A204.1 (cell line): ENCODE measurements at regions not wholly inside any gene's neighbourhood (a gene's known extent, or its start where the extent isn't known, plus 50 kb on each side); places are given as distances from the start of the nearest gene placed in this dataset.
"Not testable (repeated sequence)": the region's sequence is repeated elsewhere in the genome, so short reads cannot be mapped to it uniquely, and the experiment has no call there.

Source experiments
- FAIRE-seq: peaks from 2 replicates; lab custom pipeline; 2012; peaks lifted over from hg19 to GRCh38; lab: Jason Lieb, UNC

- not testable (repeated sequence) for FAIRE-seq
These were observed 52.1 kb upstream of the SEPTIN5 start for GRCh38 chr22:19662049-19662684.

GRCh38 chr22:19663286-19663815 is 51.0 kb upstream of the SEPTIN5 start:
- no peak for FAIRE-seq

DNA sequence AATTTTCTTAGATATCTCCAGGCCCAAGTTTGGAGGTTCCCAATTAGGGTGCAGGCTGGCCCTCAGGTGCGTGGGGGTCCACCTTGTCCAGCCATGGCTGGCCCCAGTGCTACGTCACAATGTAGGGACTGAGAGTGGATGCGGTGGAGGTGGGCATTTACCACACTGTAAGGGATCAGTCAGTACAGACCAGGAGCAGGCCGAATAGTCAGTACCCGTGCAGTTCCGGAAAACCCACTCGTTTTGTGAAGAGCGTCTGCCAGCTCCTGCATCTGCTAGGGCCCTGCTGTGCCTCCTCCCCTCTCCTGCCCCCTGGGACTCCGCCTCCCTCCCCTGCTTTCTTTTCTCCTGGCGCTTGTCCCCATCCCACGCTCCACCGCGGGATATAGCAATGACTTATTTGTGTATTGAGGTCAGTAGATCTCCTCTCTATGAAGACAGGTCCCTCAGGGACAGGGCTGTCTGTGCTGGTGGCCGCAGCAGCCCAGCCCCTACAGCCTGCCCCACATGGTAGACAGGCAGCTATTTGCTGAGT is 50.4 kb upstream of the SEPTIN5 start:
- no peak for FAIRE-seq

GRCh38 chr22:19664406-19664805 is 49.9 kb upstream of the SEPTIN5 start:
- no peak for FAIRE-seq
